Muscle layer of duodenum (tissue), 2 donors: ENCODE measurements at regions not wholly inside any gene's neighbourhood (a gene's known extent, or its start where the extent isn't known, plus 50 kb on each side); places are given as distances from the start of the nearest gene placed in this dataset.
"Not testable (repeated sequence)": the region's sequence is repeated elsewhere in the genome, so short reads cannot be mapped to it uniquely, and the experiment has no call there.

Experiments used
- H3K27ac ChIP-seq: one replicate; pipeline ENCODE4 v1.7.0; 2013; ENCODE audit warnings: mild to moderate bottlenecking, low read length
- H3K27me3 ChIP-seq: one replicate; pipeline ENCODE4 v1.7.0; 2013; ENCODE audit warnings: low read depth, mild to moderate bottlenecking, control low read depth, low read length
- H3K36me3 ChIP-seq, 2 donors: one replicate each; pipeline ENCODE4 v1.7.0; 2013; ENCODE audit warnings: low read length in 2 of 2, control low read depth in 1 of 2, mild to moderate bottlenecking in 1 of 2; ENCODE audit not compliant: insufficient read depth in 2 of 2, control insufficient read depth in 1 of 2
- H3K4me1 ChIP-seq, 2 donors: one replicate each; pipeline ENCODE4 v1.7.0; 2013; ENCODE audit warnings: low read length in 2 of 2, mild to moderate bottlenecking in 2 of 2, control low read depth in 1 of 2, moderate library complexity in 1 of 2; ENCODE audit not compliant: insufficient read depth in 2 of 2, control insufficient read depth in 1 of 2
- H3K4me3 ChIP-seq, 2 donors: one replicate each; pipeline ENCODE4 v1.7.0; 2013; ENCODE audit warnings: low read length in 2 of 2, low read depth in 1 of 2, mild to moderate bottlenecking in 1 of 2
- H3K9me3 ChIP-seq, 2 donors: one replicate each; pipeline ENCODE4 v1.7.0; 2013; ENCODE audit warnings: low read length in 2 of 2, control low read depth in 1 of 2, mild to moderate bottlenecking in 1 of 2; ENCODE audit not compliant: control insufficient read depth in 1 of 2
- donor health status: healthy.

DNA sequence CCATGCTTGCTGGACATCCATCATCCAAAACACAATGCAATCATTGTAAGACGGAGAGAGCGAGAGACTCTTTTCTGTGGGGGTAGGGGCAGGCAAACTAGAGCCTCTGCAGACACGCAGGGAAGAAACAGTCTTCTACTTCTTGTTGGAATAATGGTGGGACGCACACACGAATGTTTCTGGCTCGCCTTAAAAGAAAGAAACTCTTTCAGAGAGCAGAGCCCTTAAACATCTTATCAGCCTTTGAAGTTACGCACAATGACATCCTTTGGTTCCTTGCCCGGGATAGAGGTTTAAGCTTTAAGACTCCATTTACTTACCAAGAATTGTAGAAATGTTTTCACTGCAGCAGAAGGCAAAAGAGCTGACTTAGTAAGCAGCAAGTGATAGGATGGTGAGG, 133.8 kb upstream of the FOXN3 start:
- H3K27me3 ChIP-seq = no peaks in the 10 kb centered on the region
- H3K9me3 ChIP-seq = no peaks in the 10 kb centered on the region
- H3K36me3 ChIP-seq = no peaks in the 10 kb centered on the region
- H3K4me1 ChIP-seq = peaks cover 0 to 21% of the 10 kb centered on the region in 2 donors
- H3K4me3 ChIP-seq = no peak overlapping the region
- H3K27ac ChIP-seq = no peak overlapping the region

DNA sequence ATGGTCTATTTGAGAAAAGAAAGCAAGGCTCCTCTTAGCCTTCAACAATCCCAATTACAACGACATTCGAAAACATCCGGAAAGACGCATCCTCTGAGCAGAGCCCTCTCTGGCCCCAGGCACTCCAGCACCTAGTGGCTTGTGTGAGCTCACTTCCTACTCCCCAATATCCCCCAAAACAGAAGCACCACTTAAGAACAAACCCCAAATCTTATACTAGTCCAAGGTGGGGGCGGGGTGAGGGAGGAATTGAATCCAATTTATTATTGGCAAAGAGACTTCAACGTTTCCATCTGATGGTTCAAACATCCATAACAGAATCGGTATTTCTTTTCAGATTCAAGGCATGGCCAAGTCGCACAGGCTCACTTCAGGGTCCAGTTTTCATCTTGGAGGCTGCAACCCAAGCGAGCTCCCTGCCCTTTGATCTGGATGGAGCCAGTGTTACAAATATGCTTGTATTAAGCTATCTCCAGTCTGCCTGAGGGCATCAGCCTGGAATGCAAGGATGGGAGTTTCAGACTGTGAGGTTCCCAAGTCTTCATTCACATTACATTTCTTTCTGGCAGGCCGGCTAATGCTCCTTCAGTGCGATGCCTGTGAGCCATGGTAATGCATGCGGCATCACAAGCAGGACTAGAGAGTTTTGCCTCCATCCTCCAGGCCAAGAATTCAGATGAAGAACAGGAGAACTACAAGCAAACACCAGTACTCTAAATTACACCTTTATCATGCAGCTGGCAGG, 132.5 kb upstream of the FOXN3 start:
- no peaks in the 10 kb centered on the region for H3K27me3 ChIP-seq
- H3K9me3 ChIP-seq = no peaks in the 10 kb centered on the region
- peaks cover 0 to 21% of the 10 kb centered on the region in 2 donors for H3K4me1 ChIP-seq
- no peak overlapping the region for H3K4me3 ChIP-seq
- H3K36me3 ChIP-seq = no peaks in the 10 kb centered on the region
- no peak overlapping the region for H3K27ac ChIP-seq

DNA sequence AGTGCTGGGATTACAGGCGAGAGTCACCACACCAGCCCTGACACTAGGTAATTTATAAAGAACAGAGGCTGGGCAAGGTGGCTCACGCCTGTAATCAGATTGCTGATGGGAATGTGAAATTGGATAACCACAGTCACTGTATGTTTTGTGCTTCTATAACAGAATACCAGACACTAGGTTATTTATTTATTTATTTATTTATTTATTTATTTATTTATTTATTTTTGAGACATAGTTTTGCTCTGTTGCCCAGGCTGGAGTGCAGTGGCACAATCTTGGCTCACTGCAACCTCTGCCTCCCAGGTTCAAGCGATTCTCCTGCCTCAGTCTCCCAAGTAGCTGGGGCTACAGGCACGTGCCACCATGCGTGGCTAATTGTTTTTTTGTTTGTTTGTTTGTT, 130.0 kb upstream of the FOXN3 start:
- not testable (repeated sequence) for H3K36me3 ChIP-seq, H3K27ac ChIP-seq, H3K9me3 ChIP-seq, H3K4me3 ChIP-seq, H3K27me3 ChIP-seq
- peaks cover 0 to 32% of the 10 kb centered on the region in 2 donors for H3K4me1 ChIP-seq

DNA sequence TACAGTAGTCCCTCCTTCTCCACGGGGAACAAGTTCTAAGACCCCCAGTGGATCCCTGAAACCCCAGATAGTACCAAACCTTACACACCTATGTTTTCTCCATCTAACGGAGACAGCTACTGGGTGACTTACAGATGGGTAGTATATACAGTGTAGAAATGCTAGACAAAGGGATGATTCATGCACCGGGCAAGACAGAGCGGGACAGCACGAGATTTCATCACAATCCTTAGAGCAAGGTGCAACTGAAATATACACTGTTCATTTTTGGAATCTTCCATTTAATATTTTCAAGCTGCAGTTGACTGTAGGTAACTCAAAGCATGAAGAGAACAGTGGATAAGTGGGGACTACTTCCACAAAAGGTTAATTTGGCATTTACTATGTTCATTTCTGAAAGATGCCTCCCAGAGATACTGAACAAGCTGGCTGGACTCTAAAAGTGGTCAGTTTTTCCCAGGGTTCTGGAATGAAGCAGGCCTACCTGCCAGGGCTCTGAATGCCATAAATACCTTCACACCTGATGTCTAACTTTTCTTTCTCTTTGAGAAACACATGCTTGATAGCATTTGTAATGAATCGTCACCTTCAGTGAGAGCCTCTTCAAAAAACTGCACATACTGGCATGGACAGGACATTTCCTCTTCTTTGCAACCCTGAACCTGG, 127.7 kb upstream of the FOXN3 start:
- Histone ChIP-seq H3K36me3 (no peaks in the 10 kb centered on the region), H3K4me1 (peaks cover 0 to 13% of the 10 kb centered on the region in 2 donors), H3K27ac (no peak overlapping the region), H3K27me3 (no peaks in the 10 kb centered on the region), H3K4me3 (no peak overlapping the region), H3K9me3 (no peaks in the 10 kb centered on the region)

GRCh38 chr14:89543425-89543790, 126.4 kb upstream of the FOXN3 start:
- Histone ChIP-seq H3K4me3 (no peak overlapping the region), H3K27ac (no peak overlapping the region), H3K9me3 (no peaks in the 10 kb centered on the region), H3K27me3 (no peaks in the 10 kb centered on the region), H3K4me1 (peaks cover 0 to 11% of the 10 kb centered on the region in 2 donors), H3K36me3 (no peaks in the 10 kb centered on the region)

DNA sequence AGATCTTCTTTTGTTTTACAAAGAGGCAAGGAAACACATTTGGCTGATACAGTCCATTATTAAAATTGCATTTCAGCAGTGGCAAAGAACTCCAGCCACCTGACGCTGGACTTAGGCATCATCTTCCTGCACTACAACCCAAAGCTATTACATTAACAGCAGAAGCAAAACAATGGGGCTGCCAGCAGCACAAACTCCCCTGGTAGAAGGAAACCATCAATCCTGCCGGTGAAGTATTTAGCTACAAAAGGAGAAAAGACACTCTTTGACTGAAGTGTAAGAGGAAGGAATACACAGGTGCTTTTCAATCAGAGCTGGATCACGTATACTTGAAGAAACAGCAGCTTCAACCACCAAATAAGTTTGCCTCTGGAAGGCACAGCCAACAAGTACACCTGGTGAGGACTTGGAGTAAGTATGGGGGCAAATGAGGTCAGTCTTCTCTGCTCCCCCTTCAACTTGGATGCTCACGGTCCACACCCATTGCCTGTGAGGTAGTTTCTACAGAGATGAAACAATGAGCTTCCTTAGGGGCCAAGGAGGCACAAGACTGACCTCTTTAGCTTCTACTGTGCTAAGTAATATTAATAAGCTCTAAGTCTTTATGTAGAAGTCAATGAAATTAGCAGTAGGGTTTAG, 125.9 kb upstream of the FOXN3 start:
- Histone ChIP-seq H3K27ac (no peak overlapping the region), H3K4me3 (no peak overlapping the region), H3K27me3 (no peaks in the 10 kb centered on the region), H3K4me1 (peaks cover 0 to 11% of the 10 kb centered on the region in 2 donors), H3K9me3 (no peaks in the 10 kb centered on the region), H3K36me3 (no peaks in the 10 kb centered on the region)

DNA sequence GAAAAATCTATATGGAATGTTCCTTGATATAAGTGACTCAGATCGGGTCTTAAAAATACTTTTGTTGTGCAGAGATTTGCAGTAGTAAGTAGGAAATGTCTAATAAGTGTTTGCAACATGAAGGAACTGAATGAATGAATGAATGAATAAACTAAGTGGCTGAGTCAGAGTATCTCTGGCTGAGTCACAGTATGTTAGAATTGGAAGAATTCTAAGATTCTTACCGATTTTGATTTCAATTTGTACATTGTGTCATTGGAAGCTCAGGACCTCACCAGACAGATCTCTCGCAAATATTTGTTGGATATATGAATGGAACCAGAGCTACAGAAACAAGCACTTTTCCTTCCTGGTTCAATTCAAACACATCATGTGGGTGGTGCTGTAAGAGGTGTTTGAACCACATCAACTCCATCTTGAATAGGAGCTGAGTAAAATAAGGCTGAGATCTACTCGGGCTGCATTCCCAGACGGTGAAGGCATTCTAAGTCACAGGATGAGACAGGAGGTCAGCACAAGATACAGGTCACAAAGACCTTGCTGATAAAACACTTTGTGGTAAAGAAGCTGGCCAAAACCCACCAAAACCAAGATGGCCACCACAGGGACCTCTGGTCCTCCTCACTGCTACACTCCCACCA, 123.9 kb upstream of the FOXN3 start:
- Histone ChIP-seq H3K27me3 (no peaks in the 10 kb centered on the region), H3K27ac (no peak overlapping the region), H3K9me3 (no peaks in the 10 kb centered on the region), H3K36me3 (no peaks in the 10 kb centered on the region), H3K4me3 (no peak overlapping the region), H3K4me1 (peaks cover 0 to 11% of the 10 kb centered on the region in 2 donors)

DNA sequence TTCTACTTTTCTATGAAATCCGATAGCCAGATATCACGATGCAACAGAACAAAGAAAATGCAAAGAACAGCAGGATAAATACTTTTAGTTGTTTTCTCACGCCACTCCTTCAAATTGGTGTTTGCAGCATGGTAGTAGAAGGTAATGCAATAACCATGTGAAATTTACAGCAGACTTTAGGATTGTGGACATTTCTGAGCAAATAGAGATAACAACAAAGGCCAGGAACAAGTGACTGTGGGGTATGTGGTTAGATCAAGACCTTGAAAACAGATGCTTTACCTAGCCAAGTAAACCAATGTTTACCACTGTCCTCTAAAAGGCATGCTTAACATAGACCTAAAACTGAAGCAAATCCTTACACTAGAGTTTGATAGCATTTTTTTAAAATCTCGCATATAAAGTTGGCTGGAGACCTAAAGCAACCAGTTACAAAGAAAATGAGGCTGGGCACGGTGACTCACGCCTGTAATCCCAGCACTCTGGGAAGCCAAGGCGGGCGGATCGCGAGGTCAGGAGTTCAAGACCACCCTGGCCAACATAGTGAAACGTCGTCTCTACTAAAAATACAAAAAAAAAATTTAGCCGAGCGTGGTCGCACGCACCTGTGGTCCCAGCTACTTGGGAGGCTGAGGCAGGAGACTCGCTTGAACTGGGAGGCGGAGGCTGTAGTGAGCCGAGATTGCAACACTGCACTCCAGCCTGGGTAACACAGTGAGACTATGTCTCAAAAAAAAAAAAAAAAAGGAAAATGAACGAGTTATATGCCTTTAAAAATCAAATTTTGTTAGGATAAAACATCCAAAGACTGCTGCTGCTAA, 123.2 kb upstream of the FOXN3 start:
- no peaks in the 10 kb centered on the region for H3K9me3 ChIP-seq
- H3K4me3 ChIP-seq = no peak overlapping the region
- H3K36me3 ChIP-seq = no peaks in the 10 kb centered on the region
- H3K27ac ChIP-seq = no peak overlapping the region
- H3K27me3 ChIP-seq = no peaks in the 10 kb centered on the region
- peaks cover 0 to 13% of the 10 kb centered on the region in 2 donors for H3K4me1 ChIP-seq

- H3K27ac ChIP-seq = no peak overlapping the region
- no peak overlapping the region for H3K4me3 ChIP-seq
- H3K27me3 ChIP-seq = no peaks in the 10 kb centered on the region
- H3K9me3 ChIP-seq = no peaks in the 10 kb centered on the region
- peaks cover 0 to 19% of the 10 kb centered on the region in 2 donors for H3K4me1 ChIP-seq
- H3K36me3 ChIP-seq = no peaks in the 10 kb centered on the region
Observed at GRCh38 chr14:89537911-89538310, 120.9 kb upstream of the FOXN3 start.

DNA sequence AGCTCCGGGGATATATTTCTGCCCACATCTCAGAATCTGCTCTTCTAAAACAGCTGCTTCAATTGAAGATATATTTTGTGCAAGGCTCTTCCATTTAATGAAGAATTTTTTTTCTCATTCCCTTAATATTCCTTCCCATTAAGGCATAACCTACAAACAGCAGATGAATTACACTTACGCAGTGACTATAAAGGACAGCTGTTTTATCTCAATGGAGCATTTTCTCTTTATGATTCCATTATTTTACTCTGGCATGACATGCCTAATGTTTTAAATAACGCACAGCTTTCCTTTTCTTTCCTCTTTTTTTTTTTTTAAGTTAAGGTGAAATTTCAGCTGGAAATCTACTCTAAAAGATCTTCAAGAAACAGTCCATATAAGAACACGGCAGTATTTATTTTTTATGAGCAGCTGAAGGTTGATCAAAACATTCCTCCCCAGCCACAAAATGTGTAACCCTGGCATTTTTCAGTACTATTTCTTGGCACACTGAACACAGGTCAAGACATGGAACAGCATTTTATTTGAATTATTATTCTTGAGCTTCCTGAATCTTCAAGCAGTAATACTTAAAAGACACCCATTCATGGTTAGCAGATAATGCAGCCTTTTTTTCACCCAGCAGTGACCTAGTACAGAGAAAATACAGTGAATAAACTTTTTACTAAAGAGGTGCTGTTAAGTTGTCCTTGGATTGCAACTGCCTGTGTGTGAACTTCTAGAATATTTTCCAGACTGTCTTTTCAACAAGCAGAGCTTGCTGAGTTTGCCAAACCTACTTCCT, 118.1 kb upstream of the FOXN3 start:
- no peak overlapping the region for H3K4me3 ChIP-seq
- H3K4me1 ChIP-seq = peaks cover 0 to 23% of the 10 kb centered on the region in 2 donors
- H3K27me3 ChIP-seq = no peaks in the 10 kb centered on the region
- no peak overlapping the region for H3K27ac ChIP-seq
- no peaks in the 10 kb centered on the region for H3K9me3 ChIP-seq
- no peaks in the 10 kb centered on the region for H3K36me3 ChIP-seq
